ENCODE measurements at regions not wholly inside any gene's neighbourhood (a gene's known extent, or its start where the extent isn't known, plus 50 kb on each side); places are given as distances from the start of the nearest gene placed in this dataset.

- DNase-seq (ENCODE audit: low read depth, low spot score) = no peak
Observed at GRCh38 chr10:10951675-10952074, 66.0 kb upstream of the CELF2 start.

GRCh38 chr10:10952800-10953199 is 64.9 kb upstream of the CELF2 start:
- H3K4me3 ChIP-seq (ENCODE audit: low read length) = no peak overlapping the region
- no peak for DNase-seq (ENCODE audit: low read depth, low spot score)

More at GRCh38 chr10:10951675-10952074, 66.0 kb upstream of the CELF2 start:
- H3K4me3 ChIP-seq (ENCODE audit: low read length) = no peak overlapping the region

- no peak overlapping the region for H3K4me3 ChIP-seq (ENCODE audit: low read length)
Observed at GRCh38 chr10:10956681-10957542, 60.8 kb upstream of the CELF2 start.

GRCh38 chr10:10958041-10958440 is 59.6 kb upstream of the CELF2 start:
- H3K4me3 ChIP-seq (ENCODE audit: low read length) = no peak overlapping the region
- no peak for DNase-seq (ENCODE audit: low read depth, low spot score)

More at GRCh38 chr10:10956681-10957542, 60.8 kb upstream of the CELF2 start:
- no peak for DNase-seq (ENCODE audit: low read depth, low spot score)

GRCh38 chr10:10959666-10960065 is 58.0 kb upstream of the CELF2 start:
- no peak for DNase-seq (ENCODE audit: low read depth, low spot score)
- H3K4me3 ChIP-seq (ENCODE audit: low read length) = no peak overlapping the region

GRCh38 chr10:10960534-10960933 is 57.1 kb upstream of the CELF2 start:
- DNase-seq (ENCODE audit: low read depth, low spot score) = no peak
- no peak overlapping the region for H3K4me3 ChIP-seq (ENCODE audit: low read length)

GRCh38 chr10:10961072-10961471 is 56.6 kb upstream of the CELF2 start:
- no peak for DNase-seq (ENCODE audit: low read depth, low spot score)
- H3K4me3 ChIP-seq (ENCODE audit: low read length) = no peak overlapping the region

- no peak overlapping the region for H3K4me3 ChIP-seq (ENCODE audit: low read length)
- no peak for DNase-seq (ENCODE audit: low read depth, low spot score)
Observed at GRCh38 chr10:10967029-10967428, 50.6 kb upstream of the CELF2 start.

- H3K4me3 ChIP-seq (ENCODE audit: low read length) = no peak overlapping the region
- no peak for DNase-seq (ENCODE audit: low read depth, low spot score)
Observed at GRCh38 chr10:10967581-10968256, 50.0 kb upstream of the CELF2 start.
